ENCODE measurements at regions not wholly inside any gene's neighbourhood (a gene's known extent, or its start where the extent isn't known, plus 50 kb on each side); places are given as distances from the start of the nearest gene placed in this dataset.

DNA sequence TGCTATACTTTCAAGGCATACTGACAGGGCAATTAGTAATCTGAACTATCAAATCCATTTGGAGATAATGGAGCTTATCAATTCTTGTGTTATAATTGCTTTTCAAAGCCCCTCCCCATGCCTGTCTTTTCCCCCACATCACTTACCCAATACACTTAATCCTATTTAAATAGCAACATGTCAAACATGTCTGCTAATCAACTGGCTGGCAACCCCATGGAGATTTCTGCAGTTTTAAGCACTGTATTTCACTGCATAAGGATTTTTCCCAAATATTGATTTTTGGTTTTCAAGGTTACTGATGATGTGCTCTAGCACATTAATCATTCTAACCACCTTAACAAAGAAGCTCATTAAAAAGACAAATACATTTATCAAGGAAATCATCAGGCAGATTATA lies 800.3 kb downstream of the PLA2G4A start:
- DNase-seq (ENCODE audit: low read depth, low spot score) = no peak

DNA sequence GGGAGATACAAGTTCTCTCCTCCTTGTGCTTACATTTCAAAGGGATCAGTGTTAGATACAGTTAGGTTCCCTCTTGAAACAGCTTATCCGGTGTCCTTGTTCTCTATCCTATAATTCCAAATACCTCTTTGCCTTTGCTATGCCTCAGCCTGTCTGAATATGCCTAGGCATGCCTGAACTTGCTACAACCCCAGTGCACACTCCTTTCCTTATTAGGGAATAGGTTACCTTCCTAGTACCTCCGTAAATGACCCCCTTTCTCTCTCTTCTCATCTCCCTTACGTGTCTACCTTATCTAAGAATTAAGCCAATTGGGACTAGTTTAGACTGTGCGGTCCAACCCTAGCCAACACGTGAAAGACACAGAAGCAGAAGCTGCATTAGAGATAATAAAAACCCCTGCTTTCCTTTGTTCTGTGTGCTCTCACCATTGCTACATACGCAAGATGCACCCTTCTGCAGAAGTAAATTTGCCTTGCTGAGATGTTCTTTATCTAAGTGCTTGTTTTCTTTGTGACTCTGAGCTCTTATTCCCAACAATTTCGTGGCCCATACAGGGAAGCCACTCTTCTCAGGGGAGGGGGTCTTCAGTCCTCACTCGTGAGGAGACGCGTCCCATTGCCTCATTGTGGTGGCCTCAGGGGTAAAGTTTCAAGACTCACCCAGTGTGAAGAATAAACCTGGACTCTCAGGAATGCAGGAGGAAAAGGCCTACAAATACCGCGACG lies 802.1 kb downstream of the PLA2G4A start:
- DNase-seq (ENCODE audit: low read depth, low spot score) = no peak

DNA sequence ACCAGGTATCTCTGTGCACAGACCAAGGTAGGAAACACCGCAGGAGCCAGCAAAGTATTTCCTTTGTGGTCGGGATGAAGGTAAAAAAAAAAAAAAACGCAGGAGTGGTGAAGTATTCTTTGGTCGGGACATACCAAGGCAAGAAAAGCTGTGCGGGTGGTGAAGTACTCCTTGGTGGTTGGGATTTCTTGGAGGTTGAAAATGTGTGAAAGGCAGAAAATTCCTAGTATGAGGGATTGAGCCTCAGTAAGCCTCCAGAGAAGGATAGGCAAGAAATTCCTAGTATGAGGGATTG lies 802.6 kb downstream of the PLA2G4A start:
- DNase-seq (ENCODE audit: low read depth, low spot score) = no peak

DNA sequence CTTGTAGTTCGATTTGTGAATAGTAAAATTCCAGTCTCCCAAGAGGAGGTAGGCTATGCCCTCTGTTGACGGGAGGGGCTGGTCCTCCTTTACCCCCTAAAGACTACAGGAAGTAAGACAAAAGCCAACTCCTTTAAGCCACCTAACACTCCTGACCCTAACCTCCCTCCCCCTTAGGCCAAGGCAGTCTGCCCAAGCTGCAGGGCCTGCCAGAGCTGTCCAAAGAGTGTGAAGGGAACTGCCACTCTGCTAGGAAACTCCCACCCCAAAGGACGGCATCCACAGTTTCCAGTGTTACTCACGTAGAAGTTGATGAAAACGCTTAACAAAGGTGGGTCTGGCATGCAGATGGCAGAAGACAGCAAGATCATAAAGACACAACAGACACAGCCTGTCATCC lies 803.2 kb downstream of the PLA2G4A start:
- no peak for DNase-seq (ENCODE audit: low read depth, low spot score)

DNA sequence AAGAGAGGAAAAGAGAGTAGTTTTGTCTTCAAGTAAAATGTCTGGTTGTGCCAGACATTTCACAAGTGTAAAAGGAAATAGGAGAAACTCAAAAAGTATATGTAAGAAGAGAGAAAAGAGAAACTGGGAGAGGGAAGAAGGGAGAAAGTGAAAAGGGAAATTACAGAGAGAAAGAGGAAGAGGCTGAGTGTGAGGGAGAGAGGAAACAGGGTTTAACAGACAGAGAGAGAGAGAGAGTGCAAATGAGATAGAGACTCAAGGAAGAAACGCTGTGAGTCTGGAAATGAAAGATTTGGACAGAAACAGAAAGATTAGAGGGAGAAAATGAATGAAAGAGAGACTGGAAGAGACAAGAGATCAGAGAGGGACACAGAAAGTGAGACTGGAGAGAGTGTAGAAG lies 806.2 kb downstream of the PLA2G4A start:
- no peak for DNase-seq (ENCODE audit: low read depth, low spot score)

DNA sequence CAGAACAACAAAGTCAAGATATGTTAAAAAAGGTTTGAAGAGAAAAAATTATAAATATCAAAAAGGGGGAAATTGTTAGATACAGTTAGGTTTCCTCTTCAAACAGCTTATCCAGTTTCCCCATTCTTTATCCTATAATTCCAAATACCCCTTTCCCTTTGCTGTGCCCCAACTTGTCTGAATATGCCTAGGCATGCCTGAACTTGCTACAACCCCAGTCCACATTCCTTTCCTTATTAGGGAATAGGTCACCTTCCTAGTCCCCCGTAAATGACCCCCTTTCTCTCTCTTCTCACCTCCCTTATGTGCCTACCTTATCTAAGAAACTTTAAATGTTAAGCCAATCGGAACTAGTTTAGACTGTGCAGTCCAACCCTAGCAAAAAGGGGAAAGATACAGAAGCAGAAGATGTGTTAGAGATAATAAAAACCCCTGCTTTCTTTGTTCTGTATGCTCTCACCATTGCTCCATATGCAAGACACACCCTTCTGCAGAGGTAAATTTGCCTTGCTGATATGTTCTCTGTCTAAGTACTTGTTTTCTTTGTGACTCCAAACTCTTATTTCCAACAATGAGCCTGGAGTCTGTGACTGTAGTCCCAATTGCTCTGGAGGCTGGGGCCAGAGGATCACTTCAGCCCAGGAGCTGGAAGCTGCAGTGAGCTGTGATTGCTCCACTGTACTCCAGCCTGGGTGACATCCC lies 810.1 kb downstream of the PLA2G4A start:
- DNase-seq (ENCODE audit: low read depth, low spot score) = no peak

DNA sequence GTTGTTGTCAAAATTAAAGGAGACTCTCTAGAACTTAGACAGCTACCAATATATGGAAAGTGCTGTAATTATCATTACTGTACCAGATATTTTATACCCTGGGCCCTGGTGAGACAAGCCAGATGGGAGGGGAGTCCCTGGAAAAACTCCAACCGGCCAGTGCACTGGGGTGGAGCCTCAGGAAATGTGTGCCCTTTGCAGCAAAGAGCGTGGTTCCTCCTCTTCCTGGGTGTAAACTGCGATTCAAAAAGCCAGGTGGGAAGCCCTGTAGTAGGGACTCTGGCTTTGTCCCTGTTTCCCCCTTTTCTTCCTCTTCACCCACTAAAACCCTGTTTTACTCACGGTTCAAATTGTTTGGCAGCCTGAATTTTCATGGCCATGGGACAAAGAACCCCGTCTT lies 812.3 kb downstream of the PLA2G4A start:
- DNase-seq (ENCODE audit: low read depth, low spot score) = no peak

DNA sequence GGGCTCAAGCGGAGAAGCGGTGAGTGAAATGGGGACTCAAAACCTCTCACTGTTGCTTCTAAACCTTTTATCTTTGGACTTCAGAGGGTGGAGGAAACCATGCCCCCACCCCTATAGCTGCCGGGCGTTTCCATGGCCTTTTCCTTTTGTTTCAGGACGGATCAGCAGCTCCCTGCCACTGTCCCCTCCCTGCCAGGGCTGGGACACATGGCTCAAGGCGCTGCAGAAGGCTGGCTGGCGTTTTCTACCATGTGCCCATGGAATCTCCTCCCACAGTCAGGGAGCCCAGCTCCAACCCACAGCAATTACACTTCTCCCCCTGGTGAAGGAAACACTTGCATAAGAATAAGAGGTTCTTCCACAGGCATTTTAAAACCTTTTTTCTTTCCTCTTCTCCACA lies 812.7 kb downstream of the PLA2G4A start:
- DNase-seq (ENCODE audit: low read depth, low spot score) = no peak

DNA sequence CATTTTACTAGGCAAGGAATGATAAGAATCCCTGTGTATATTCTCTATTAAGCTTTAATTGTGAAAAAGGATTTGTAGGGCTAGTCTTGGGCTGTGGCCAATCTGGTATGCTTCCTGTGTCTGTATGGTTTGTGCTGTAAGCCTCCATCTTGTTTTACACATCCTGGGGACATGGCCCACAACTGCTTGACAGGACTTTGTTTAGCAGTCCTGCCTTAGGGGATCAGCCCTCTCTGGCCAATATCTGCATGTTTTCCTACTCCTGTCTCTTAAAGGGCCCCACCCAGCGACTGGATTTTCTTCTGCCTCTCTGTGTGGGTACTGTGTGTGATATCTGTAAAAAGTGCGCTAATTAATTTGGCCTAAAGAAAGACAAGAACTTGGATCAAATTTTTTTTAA lies 813.2 kb downstream of the PLA2G4A start:
- no peak for DNase-seq (ENCODE audit: low read depth, low spot score)

DNA sequence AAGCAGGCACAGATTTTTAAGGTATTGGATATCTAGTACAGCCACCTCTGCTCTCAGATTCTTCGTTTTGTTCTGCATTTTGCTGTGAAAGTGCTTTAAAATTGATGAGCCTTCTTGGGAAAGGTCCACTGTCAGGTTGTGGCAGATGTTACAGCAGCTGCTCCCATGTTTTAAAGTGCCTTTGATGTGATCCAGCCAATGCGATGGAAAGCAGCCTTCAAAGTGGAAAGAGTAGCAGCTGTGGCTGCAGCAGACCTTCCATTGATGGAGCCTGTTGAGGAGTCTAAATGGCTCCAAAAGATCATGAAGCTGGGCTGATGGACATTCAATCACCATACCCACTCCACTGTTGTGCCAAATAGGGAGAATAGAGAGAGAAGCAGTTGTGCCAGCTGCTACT lies 816.9 kb downstream of the PLA2G4A start:
- DNase-seq (ENCODE audit: low read depth, low spot score) = no peak

DNA sequence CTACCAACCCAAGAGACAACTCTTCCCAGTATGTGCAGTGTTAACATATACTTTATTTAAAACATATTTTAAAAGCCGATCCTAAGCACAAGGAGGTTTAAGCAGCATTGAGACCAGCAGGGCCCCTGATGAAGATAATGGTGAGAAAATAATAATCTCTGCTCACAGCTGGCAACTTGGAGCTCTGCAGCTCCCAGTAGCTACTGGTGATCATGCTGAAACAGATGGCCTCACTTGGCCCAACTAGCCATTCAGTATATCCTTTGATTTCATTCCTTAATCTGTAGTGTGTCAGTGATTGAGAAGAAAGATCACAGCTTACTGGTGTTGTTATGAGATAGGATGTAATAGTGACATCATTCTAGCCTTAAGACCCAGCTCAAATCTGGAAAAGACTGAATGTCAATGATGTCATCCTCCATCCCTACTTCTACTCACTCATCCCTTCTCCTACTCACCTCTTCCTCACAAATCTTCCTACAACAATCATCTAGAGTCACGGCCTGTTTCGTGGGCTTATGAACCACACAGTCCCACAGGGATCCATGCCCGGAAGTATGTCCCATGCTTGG lies 817.9 kb downstream of the PLA2G4A start:
- DNase-seq (ENCODE audit: low read depth, low spot score) = no peak

DNA sequence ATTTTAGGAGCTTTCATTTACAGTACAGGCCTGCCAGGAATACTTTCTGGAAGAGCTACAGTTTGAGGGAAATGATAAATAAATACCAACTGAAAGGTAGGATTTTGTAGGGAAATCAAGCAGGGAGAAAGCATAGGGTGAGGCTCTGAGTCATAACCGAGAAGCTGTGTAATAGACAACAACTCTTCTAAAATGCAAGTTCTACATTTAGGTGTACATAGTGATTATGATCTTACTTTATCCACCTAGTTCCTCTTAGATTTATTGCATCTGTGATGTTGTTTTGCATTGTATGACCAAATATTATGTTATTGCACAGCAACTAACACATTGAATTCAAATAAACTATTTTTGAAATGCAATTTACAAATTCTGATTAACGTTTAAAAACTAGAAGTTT lies 819.3 kb downstream of the PLA2G4A start:
- no peak for DNase-seq (ENCODE audit: low read depth, low spot score)

DNA sequence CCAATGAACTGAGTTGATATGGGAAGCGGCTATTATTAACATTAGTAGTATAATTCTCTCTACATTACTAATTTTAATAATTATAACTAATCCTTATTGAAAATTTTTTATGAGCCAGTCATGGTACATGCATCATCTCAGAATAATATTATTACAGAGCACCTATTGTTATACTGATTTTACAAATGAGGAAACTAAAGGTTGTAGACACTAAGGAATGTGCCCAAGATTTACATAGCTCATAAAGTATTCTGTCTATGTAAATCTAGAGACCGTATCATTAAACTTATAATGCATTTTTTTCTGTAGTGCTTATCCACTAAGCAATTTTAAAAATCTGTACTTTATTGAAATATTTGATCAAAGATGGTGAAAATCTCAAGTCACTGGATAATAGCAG lies 825.9 kb downstream of the PLA2G4A start:
- no peak for DNase-seq (ENCODE audit: low read depth, low spot score)

DNA sequence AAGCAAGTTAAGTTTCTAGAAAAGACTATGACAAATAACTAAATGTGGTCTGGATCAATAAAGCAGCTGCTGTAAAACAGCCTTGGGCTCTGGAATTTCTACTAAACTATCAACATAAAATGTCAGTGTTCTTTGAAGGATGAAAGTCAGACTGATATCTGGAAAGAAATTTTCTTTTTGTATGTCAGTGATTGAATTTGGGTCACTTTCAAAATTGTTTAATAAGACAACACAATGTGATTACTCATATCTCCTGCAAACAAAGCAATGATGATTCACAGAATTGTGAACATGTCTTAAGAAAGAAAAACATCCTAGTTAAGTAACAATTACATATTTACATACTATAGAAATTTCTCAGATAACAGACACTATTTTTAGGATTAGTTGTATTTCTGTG lies 826.4 kb downstream of the PLA2G4A start:
- DNase-seq (ENCODE audit: low read depth, low spot score) = no peak

DNA sequence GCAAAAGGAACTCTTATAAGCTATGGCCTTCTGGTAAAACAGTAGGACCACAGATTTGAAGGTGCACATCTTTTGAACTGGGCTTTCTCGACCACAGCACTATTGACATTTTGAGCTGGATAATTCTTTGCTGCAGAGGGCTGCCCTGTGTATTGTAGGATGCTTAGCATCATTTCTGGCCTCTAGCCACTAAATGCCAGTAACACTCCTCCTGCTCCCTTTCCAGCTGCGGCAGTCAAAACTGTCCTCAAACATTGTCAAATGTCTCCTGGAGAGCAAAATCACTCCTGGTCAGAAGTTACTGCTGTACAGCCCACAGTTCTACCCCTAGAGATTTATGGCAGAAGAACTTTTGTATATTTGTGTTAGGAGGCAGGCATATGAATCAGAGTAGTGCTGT lies 836.7 kb downstream of the PLA2G4A start:
- no peak for DNase-seq (ENCODE audit: low read depth, low spot score)

DNA sequence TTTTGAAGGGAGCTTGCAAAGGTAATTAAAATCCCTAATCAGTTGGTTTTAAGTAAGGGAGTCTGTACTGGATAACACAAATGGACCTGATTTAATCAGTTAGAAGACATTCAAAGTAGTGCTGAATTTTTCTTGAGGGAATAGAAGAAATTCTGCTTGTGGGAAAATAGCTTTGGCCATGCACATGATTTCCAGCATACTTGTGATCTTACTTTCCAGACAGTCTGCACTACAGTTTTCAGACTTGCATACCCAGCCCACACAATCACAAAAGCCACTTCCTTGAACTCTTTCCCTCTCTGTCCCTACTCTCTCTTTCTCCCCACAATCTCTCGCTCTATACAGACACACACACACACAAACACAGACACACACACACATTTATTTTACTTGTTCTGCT lies 852.1 kb downstream of the PLA2G4A start:
- DNase-seq (ENCODE audit: low read depth, low spot score) = peak; percentile 78

DNA sequence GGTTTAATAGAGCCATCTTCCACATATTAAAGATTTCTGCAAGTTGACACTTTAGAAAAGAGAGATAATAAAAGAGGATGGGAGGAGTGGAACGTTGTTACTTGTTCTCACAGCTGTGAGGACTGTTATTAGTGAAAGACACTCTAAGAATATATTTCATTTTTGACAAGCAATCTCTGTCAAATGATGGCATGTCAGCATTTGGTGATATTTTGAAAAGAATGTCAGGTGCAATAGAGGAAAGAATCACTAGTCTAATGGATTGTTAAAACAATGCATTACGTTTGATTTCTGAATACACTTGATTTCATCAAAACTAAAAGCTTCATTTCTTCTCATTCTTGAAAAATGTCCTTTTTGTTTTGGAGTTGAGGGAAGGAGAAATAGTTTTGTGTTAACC lies 853.4 kb downstream of the PLA2G4A start:
- no peak for DNase-seq (ENCODE audit: low read depth, low spot score)

DNA sequence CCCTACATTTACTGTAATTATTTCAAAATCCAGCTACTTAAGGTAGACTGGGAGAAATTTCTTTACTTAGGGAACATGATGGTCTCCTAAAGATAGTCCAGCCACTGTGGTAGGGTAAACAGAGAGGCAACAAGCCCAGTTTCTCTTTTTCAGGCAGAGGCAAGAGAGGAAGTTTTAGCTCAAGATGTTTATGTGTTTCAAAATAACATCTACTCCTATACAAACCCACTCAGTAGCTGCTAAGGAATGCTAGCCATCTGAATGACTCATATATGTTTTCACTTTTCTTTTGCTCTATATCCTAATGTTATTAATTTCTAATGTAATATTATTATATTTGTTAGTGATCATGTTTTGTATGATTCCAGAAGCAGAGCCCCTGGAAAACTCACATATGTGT lies 856.6 kb downstream of the PLA2G4A start:
- peak; percentile 41 for DNase-seq (ENCODE audit: low read depth, low spot score)

DNA sequence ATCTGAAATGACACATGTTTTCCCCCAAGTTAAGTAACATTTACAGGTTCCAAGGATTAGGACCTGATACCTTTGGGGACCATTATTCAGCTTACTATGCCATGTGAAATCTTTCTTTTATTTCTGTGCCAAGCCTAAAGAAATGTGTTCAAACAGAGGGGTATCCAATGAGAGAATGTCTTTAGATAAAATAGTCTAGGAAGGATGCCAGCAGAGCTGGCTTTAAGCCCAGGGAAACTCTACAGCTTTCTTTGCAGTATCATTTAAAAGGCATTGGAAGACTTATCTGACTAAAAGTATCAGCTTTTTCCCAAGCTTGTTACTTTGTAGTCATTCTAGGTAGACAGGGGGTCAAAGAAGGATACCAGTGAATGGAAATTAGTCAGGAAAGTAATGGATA lies 860.4 kb downstream of the PLA2G4A start:
- peak; percentile 90 for DNase-seq (ENCODE audit: low read depth, low spot score)

DNA sequence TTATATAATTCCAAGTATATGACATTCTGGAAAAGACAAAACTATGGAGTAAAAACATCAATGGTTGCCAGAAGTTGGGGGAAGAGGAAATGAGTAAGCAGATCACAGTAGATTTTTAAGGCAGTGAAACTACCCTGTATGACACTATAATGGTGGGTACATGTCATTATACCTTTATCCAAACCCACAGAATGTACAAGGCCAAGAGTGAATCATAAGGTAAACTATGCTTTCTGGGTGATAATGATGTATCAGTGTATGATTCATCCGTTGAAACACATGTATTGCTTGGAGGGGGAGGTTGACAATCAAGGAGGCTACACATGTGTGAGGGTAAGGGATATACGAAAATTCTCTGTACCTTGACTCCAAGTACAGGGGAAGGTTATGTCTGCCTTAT lies 862.7 kb downstream of the PLA2G4A start:
- DNase-seq (ENCODE audit: low read depth, low spot score) = peak; percentile 65

DNA sequence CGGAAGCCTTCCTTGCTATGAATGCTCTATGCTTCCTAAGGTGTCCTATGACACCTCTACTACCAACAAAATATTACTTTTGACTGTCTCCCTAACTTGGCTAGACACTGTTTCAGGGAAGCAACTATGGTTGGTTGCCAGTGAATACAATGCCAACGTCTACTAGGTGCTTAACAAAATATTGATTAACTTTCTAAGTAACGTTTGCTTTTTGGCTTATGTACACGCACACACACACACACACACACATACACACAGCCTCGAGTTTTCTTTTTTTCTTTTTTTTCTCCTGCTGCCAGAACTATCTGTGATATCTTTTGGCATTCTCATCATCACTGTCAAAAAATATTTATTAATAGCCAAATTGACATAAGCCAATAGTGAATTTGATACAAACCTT lies 864.0 kb downstream of the PLA2G4A start:
- DNase-seq (ENCODE audit: low read depth, low spot score) = no peak

DNA sequence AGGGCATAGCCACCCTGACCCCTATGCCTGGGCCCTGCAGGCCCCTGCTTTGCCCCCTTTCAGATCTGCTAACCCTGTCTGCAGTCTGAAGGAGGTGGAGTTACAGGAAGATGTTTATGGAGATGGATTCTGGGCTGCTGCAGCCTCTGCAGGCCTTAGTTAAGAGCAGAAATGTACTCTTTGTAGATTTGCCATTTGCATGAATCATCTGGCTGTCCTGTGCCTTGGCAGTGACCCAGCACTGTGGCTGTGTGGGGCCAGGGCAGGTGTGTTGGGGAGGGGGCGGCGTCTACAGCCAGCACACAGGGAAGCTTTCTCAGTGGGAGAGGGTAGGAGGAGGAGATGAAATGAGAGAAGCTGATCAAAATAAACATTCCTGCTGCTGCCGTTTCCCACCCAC lies 867.3 kb downstream of the PLA2G4A start:
- DNase-seq (ENCODE audit: low read depth, low spot score) = peak; percentile 50
